HG02678 (cell line): ENCODE measurements at regions not wholly inside any gene's neighbourhood (a gene's known extent, or its start where the extent isn't known, plus 50 kb on each side); places are given as distances from the start of the nearest gene placed in this dataset.

Source experiments
- ATAC-seq: cut with Tn5 transposase; IDR thresholded peaks from one replicate; pipeline ENCODE4 v1.9.1; 2021; ENCODE audit warnings: mild to moderate bottlenecking, moderate library complexity; ENCODE audit not compliant: unreplicated experiment

GRCh38 chr13:97057176-97057575 is 62.9 kb upstream of the OXGR1 start:
- no peak for ATAC-seq

- ATAC-seq: no peak
These were observed 64.1 kb upstream of the OXGR1 start for GRCh38 chr13:97058391-97058790.

GRCh38 chr13:97058926-97059325 is 64.7 kb upstream of the OXGR1 start:
- no peak for ATAC-seq

- no peak for ATAC-seq
These were observed 73.0 kb upstream of the OXGR1 start for GRCh38 chr13:97067017-97067895.

- no peak for ATAC-seq
These were observed 73.9 kb upstream of the OXGR1 start for GRCh38 chr13:97068151-97068550.

- no peak for ATAC-seq
These were observed 75.0 kb upstream of the OXGR1 start for GRCh38 chr13:97069050-97069815.

GRCh38 chr13:97072297-97072696 is 78.0 kb upstream of the OXGR1 start:
- ATAC-seq: no peak

GRCh38 chr13:97074618-97075017 is 80.3 kb upstream of the OXGR1 start:
- ATAC-seq: no peak

- no peak for ATAC-seq
These were observed 82.6 kb upstream of the OXGR1 start for GRCh38 chr13:97076898-97077297.

- no peak for ATAC-seq
These were observed 83.1 kb upstream of the OXGR1 start for GRCh38 chr13:97077341-97077740.

- ATAC-seq: no peak
These were observed 85.5 kb upstream of the OXGR1 start for GRCh38 chr13:97079726-97080125.

GRCh38 chr13:97082461-97083207 is 88.4 kb upstream of the OXGR1 start:
- no peak for ATAC-seq

- no peak for ATAC-seq
These were observed 96.9 kb upstream of the OXGR1 start for GRCh38 chr13:97091196-97091595.

- ATAC-seq: no peak
These were observed 106.5 kb upstream of the OXGR1 start for GRCh38 chr13:97100821-97101220.

GRCh38 chr13:97101912-97102708 is 107.8 kb upstream of the OXGR1 start:
- ATAC-seq: no peak

GRCh38 chr13:97106323-97106722 is 112.0 kb upstream of the OXGR1 start:
- no peak for ATAC-seq

GRCh38 chr13:97107815-97108529 is 113.7 kb upstream of the OXGR1 start:
- ATAC-seq: no peak

GRCh38 chr13:97108530-97108900 is 113.6 kb upstream of the MBNL2 start:
- ATAC-seq: no peak

GRCh38 chr13:97109256-97109655 is 112.9 kb upstream of the MBNL2 start:
- no peak for ATAC-seq
